ENCODE measurements at regions not wholly inside any gene's neighbourhood (a gene's known extent, or its start where the extent isn't known, plus 50 kb on each side); places are given as distances from the start of the nearest gene placed in this dataset.

- TF ChIP-seq EZH2 (IDR thresholded peaks at IDR 0.05; ENCODE audit: borderline replicate concordance, low read depth, low read length, severe bottlenecking) (no peak), CTCF (IDR thresholded peaks at IDR 0.05; ENCODE audit: borderline replicate concordance, extremely low read depth, low read length, poor library complexity, severe bottlenecking) (no peak)
Observed at GRCh38 chr10:33101392-33101787, 143.4 kb upstream of the ITGB1 start.
